PC-3 (cell line): ENCODE measurements at regions not wholly inside any gene's neighbourhood (a gene's known extent, or its start where the extent isn't known, plus 50 kb on each side); places are given as distances from the start of the nearest gene placed in this dataset.

ENCODE experiments used
- ATAC-seq: fragments of 200-7000 bp; cut with Tn5 transposase; 2 replicates; pipeline ENCODE4 v1.9.1; 2020; ENCODE audit warnings: mild to moderate bottlenecking, moderate library complexity
- BruUV-seq: library from RNA; stranded (reverse); fragments of 400-500 nt; replicated peaks from 2 replicates; lab custom pipeline; 2021; lab: Mats Ljungman, UMichigan
- CTCF ChIA-PET: fragments of 300-600 bp; sonication (Branson Sonifier 250); formaldehyde crosslinking; loops from one replicate; lab custom pipeline; 2022; ENCODE audit warnings: antibody characterized with exemption; lab: Charles Lee
- POLR2A ChIA-PET: fragments of 300-600 bp; sonication (Branson Sonifier 250); formaldehyde crosslinking; loops from one replicate; lab custom pipeline; 2022; ENCODE audit warnings: antibody characterized with exemption; ENCODE audit not compliant: unreplicated experiment; lab: Charles Lee
- DNase-seq: peaks from one replicate; pipeline ENCODE4 v3.0.0-alpha.2; 2015
- H2AFZ ChIP-seq: fragments of 300-600 bp; sonication (generic); 2 replicates; pipeline ENCODE4 v1.6.0; 2016; ENCODE audit warnings: antibody characterized with exemption, low read length
- H3F3A ChIP-seq: fragments of 300-600 bp; sonication (generic); one replicate; pipeline ENCODE4 v1.6.0; 2017; ENCODE audit warnings: antibody characterized with exemption, low read length, control low read depth, mild to moderate bottlenecking; ENCODE audit not compliant: unreplicated experiment
- H3K27ac ChIP-seq: fragments of 300-600 bp; sonication (generic); 2 replicates; pipeline ENCODE4 v1.5.1; 2016; ENCODE audit warnings: mild to moderate bottlenecking, low read length
- H3K27me3 ChIP-seq: fragments of 300-600 bp; sonication (generic); 2 replicates; pipeline ENCODE4 v1.6.1; 2016; ENCODE audit warnings: low read length, mixed read lengths
- H3K36me3 ChIP-seq: fragments of 300-600 bp; sonication (generic); 2 replicates; pipeline ENCODE4 v1.6.1; 2016; ENCODE audit warnings: low read depth, mixed run types, low read length, mixed read lengths
- H3K4me1 ChIP-seq: fragments of 300-600 bp; sonication (generic); 2 replicates; pipeline ENCODE4 v1.5.1; 2016; ENCODE audit warnings: low read length; ENCODE audit not compliant: insufficient read depth
- H3K4me2 ChIP-seq: fragments of 300-600 bp; sonication (generic); 2 replicates; pipeline ENCODE4 v1.6.0; 2016; ENCODE audit warnings: low read length
- H3K4me3 ChIP-seq: fragments of 300-600 bp; sonication (generic); 2 replicates; pipeline ENCODE4 v1.5.1; 2016; ENCODE audit warnings: mild to moderate bottlenecking, low read length, mixed read lengths
- H3K79me2 ChIP-seq: fragments of 300-600 bp; sonication (generic); 2 replicates; pipeline ENCODE4 v1.6.1; 2017; ENCODE audit warnings: low read length, mixed read lengths
- H3K9ac ChIP-seq: fragments of 300-600 bp; sonication (generic); 2 replicates; pipeline ENCODE4 v1.6.0; 2016; ENCODE audit warnings: mild to moderate bottlenecking, low read length
- H3K9me2 ChIP-seq: fragments of 300-600 bp; sonication (generic); replicated peaks from 2 replicates; pipeline ENCODE4 v1.6.1; 2016; ENCODE audit warnings: mixed run types, low read length, mixed read lengths
- H3K9me3 ChIP-seq: fragments of 300-600 bp; sonication (generic); 2 replicates; pipeline ENCODE4 v1.6.1; 2016; ENCODE audit warnings: low read length, mixed read lengths
- H4K20me1 ChIP-seq: fragments of 300-600 bp; sonication (generic); 2 replicates; pipeline ENCODE4 v1.6.1; 2016; ENCODE audit warnings: low read length, mixed read lengths
- EZH2 ChIP-seq: fragments of 300-600 bp; sonication (generic); IDR thresholded peaks from one replicate; pipeline ENCODE4 v1.6.1; 2017; ENCODE audit warnings: antibody characterized with exemption, mild to moderate bottlenecking, low read length; ENCODE audit not compliant: unreplicated experiment
- EZH2phosphoT487 ChIP-seq: fragments of 300-600 bp; sonication (generic); IDR thresholded peaks from 2 replicates; pipeline ENCODE4 v1.6.1; 2018; ENCODE audit warnings: mild to moderate bottlenecking, antibody characterized with exemption, low read length, borderline replicate concordance
- intact Hi-C: fragments of 100-400 bp; cut with micrococcal nuclease; formaldehyde crosslinking; loops from 2 replicates; pipeline ENCODE4 v1.9.0; 2023
- TF ChIP-seq, protein P1 (sequence below): fragments of 300-600 bp; sonication (generic); conservative IDR thresholded peaks from 2 replicates; pipeline ENCODE4 v1.5.1; 2017; ENCODE audit warnings: antibody characterized with exemption, low read depth, mild to moderate bottlenecking, low read length

DNA sequence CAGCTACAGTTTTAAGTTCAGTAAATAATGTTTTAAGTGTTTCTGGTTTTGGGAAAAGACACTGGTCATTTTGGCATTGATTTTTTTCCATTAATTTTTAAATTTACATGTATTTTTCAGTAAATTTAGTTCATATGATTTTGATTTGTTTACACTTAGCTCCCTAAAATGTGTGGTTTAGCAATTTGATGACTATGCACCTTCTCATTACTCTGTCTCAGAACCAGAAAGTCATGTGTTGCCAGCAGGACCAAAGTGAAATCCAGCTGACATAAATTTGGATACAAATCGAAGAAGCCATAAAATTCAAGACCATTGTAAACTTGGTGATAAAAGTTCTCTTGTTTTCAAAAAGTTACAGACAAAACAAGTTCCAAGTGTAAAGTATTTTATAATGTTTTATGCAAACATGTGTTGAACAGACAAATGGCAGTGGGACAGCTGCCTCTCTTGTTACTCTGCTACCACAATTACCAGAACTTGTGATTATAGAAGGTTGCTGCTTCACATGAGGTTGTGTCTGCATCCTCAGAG lies 354.8 kb downstream of the NR2F1-AS1 start:
- BruUV-seq = no TSS peak
- H3K79me2 ChIP-seq = no peaks in the 10 kb centered on the region
- H3K27ac ChIP-seq = no peak overlapping the region

GRCh38 chr5:93225748-93226147 lies 355.3 kb downstream of the NR2F1-AS1 start:
- ATAC-seq (no peak), DNase-seq (no peak)
- Histone ChIP-seq H3K4me2 (no peak overlapping the region), H3K27me3 (no peaks in the 10 kb centered on the region), H3K36me3 (no peaks in the 10 kb centered on the region), H3K27ac (no peak overlapping the region), H2AFZ (no peak overlapping the region), H3K4me3 (no peak overlapping the region), H3K4me1 (no peaks in the 10 kb centered on the region), H3K9me2 (no peaks in the 10 kb centered on the region), H3K79me2 (no peaks in the 10 kb centered on the region), H3K9ac (no peak overlapping the region), H3F3A (no peaks in the 10 kb centered on the region), H3K9me3 (no peaks in the 10 kb centered on the region), H4K20me1 (no peaks in the 10 kb centered on the region)
- TF ChIP-seq EZH2phosphoT487 (no peak), EZH2 (no peak)
- TF ChIP-seq, protein P1, sequence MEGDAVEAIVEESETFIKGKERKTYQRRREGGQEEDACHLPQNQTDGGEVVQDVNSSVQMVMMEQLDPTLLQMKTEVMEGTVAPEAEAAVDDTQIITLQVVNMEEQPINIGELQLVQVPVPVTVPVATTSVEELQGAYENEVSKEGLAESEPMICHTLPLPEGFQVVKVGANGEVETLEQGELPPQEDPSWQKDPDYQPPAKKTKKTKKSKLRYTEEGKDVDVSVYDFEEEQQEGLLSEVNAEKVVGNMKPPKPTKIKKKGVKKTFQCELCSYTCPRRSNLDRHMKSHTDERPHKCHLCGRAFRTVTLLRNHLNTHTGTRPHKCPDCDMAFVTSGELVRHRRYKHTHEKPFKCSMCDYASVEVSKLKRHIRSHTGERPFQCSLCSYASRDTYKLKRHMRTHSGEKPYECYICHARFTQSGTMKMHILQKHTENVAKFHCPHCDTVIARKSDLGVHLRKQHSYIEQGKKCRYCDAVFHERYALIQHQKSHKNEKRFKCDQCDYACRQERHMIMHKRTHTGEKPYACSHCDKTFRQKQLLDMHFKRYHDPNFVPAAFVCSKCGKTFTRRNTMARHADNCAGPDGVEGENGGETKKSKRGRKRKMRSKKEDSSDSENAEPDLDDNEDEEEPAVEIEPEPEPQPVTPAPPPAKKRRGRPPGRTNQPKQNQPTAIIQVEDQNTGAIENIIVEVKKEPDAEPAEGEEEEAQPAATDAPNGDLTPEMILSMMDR = no peak
- ChIA-PET POLR2A (interaction anchor here (0.5 to 0.7 kb wide), 2 partner anchors 135 to 286 kb away, joined by 4 read pairs; no protein-coding TSS in a partner anchor), CTCF (no interaction called here)
- intact Hi-C loops = no loop called here
- BruUV-seq = no TSS peak

More for the DNA sequence above, 354.8 kb downstream of the NR2F1-AS1 start:
- H3K4me3 ChIP-seq = no peak overlapping the region
- no peak overlapping the region for H3K4me2 ChIP-seq
- H3F3A ChIP-seq = no peaks in the 10 kb centered on the region
- H3K9me2 ChIP-seq = no peaks in the 10 kb centered on the region
- ATAC-seq = no peak
- DNase-seq = no peak
- no peak overlapping the region for H3K9ac ChIP-seq
- no peaks in the 10 kb centered on the region for H3K36me3 ChIP-seq
- no peaks in the 10 kb centered on the region for H3K27me3 ChIP-seq
- H3K9me3 ChIP-seq = no peaks in the 10 kb centered on the region
- intact Hi-C loops = no loop called here
- ChIA-PET POLR2A (interaction anchor here (0.5 to 0.7 kb wide), 2 partner anchors 135 to 286 kb away, joined by 4 read pairs; no protein-coding TSS in a partner anchor), CTCF (no interaction called here)
- H4K20me1 ChIP-seq = no peaks in the 10 kb centered on the region
- no peaks in the 10 kb centered on the region for H3K4me1 ChIP-seq
- no peak overlapping the region for H2AFZ ChIP-seq
- no peak for TF ChIP-seq EZH2
- TF ChIP-seq, protein P1 = no peak
- no peak for TF ChIP-seq EZH2phosphoT487

DNA sequence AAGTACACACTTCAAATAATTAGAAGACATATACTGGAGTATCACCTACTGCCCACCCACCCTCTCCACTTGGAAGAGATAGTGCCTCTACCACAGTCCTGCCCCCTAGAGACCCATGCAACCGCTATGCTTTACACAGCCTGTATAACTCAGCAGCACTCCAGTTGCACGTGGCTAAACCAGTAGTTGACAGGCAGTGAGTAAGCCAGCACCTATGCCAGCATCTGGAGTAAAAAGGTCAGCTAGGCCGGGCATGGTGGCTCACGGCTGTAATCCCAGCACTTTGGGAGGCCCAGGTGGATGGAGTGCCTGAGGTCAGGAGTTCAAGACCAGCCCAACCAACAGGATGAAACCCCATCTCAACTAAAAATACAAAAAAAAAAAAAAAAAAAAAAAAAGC lies 356.4 kb downstream of the NR2F1-AS1 start:
- H4K20me1 ChIP-seq = no peaks in the 10 kb centered on the region
- ChIA-PET CTCF (no interaction called here), POLR2A (no interaction called here)
- TF ChIP-seq, protein P1 = no peak
- no peak for TF ChIP-seq EZH2phosphoT487
- no peak for TF ChIP-seq EZH2
- no peak overlapping the region for H3K9ac ChIP-seq
- no peak overlapping the region for H3K4me3 ChIP-seq
- no peaks in the 10 kb centered on the region for H3K79me2 ChIP-seq
- H2AFZ ChIP-seq = no peak overlapping the region
- H3K4me2 ChIP-seq = no peak overlapping the region
- H3F3A ChIP-seq = no peaks in the 10 kb centered on the region
- no peaks in the 10 kb centered on the region for H3K36me3 ChIP-seq
- no peaks in the 10 kb centered on the region for H3K27me3 ChIP-seq
- no peak for ATAC-seq
- no TSS peak for BruUV-seq
- no peaks in the 10 kb centered on the region for H3K9me2 ChIP-seq
- no peaks in the 10 kb centered on the region for H3K4me1 ChIP-seq
- no peak overlapping the region for H3K27ac ChIP-seq
- intact Hi-C loops = no loop called here
- DNase-seq = no peak
- no peaks in the 10 kb centered on the region for H3K9me3 ChIP-seq
